Endodermal cell (in vitro differentiated cells): ENCODE measurements at regions not wholly inside any gene's neighbourhood (a gene's known extent, or its start where the extent isn't known, plus 50 kb on each side); places are given as distances from the start of the nearest gene placed in this dataset.

Experiments
- DNase-seq: peaks from one replicate; pipeline ENCODE4 v3.0.0-alpha.2; 2017
- H3K27ac ChIP-seq: 2 replicates; pipeline ENCODE4 v1.5.1; 2013; ENCODE audit warnings: mild to moderate bottlenecking, low read depth, low read length, moderate library complexity
- H3K27me3 ChIP-seq: 2 replicates; pipeline ENCODE4 v1.6.1; 2013; ENCODE audit warnings: mild to moderate bottlenecking, low read length, moderate library complexity; ENCODE audit not compliant: insufficient read depth, control insufficient read depth, poor library complexity, severe bottlenecking
- H3K36me3 ChIP-seq: 2 replicates; pipeline ENCODE4 v1.7.0; 2013; ENCODE audit warnings: mild to moderate bottlenecking, low read length, moderate library complexity; ENCODE audit not compliant: control insufficient read depth, insufficient read depth
- H3K4me1 ChIP-seq: one replicate; pipeline ENCODE4 v1.7.0; 2013; ENCODE audit warnings: low read length; ENCODE audit not compliant: control insufficient read depth, insufficient read depth
- H3K4me3 ChIP-seq: 2 replicates; pipeline ENCODE4 v1.5.1; 2013; ENCODE audit warnings: mild to moderate bottlenecking, low read length, moderate library complexity
- H3K9ac ChIP-seq: 2 replicates; pipeline ENCODE4 v1.6.1; 2013; ENCODE audit warnings: mild to moderate bottlenecking, low read length, moderate library complexity; ENCODE audit not compliant: poor library complexity, severe bottlenecking; ENCODE audit errors: extremely low read depth
- H3K9me3 ChIP-seq: 2 replicates; pipeline ENCODE4 v1.6.1; 2013; ENCODE audit warnings: mild to moderate bottlenecking, low read length, moderate library complexity; ENCODE audit not compliant: control insufficient read depth
- H3K27ac Mint-ChIP-seq: 2 replicates; pipeline ENCODE4 v1.8.0; 2020; ENCODE audit warnings: mixed read lengths
- H3K27me3 Mint-ChIP-seq: 2 replicates; pipeline ENCODE4 v1.8.0; 2021; ENCODE audit warnings: mild to moderate bottlenecking, mixed read lengths; ENCODE audit not compliant: insufficient read depth
- H3K36me3 Mint-ChIP-seq: 2 replicates; pipeline ENCODE4 v1.8.0; 2020; ENCODE audit warnings: low read depth, mixed read lengths
- H3K4me1 Mint-ChIP-seq: 2 replicates; pipeline ENCODE4 v1.8.0; 2020; ENCODE audit warnings: mixed read lengths
- H3K4me3 Mint-ChIP-seq: 2 replicates; pipeline ENCODE4 v1.8.0; 2020; ENCODE audit warnings: mild to moderate bottlenecking, moderate library complexity, mixed read lengths
- H3K9me3 Mint-ChIP-seq: 2 replicates; pipeline ENCODE4 v1.8.0; 2020; ENCODE audit warnings: mild to moderate bottlenecking, mixed read lengths
- CTCF ChIP-seq: fragments of 200-600 bp; sonication (generic); conservative IDR thresholded peaks from 2 replicates; pipeline ENCODE4 v1.5.0; 2021; ENCODE audit warnings: antibody characterized with exemption, mild to moderate bottlenecking
- WGBS, 2 experiments: methylation state at CpG; one replicate each; pipeline versions ENCODE4 v1.1.5 to v1.1.7; 2013; ENCODE audit warnings: missing lambda C conversion rate in 2 of 2, mixed read lengths in 1 of 2; ENCODE audit not compliant: insufficient coverage in 1 of 2, insufficient read length in 1 of 2; 5-methylcytosine and 5-hydroxymethylcytosine counted together

DNA sequence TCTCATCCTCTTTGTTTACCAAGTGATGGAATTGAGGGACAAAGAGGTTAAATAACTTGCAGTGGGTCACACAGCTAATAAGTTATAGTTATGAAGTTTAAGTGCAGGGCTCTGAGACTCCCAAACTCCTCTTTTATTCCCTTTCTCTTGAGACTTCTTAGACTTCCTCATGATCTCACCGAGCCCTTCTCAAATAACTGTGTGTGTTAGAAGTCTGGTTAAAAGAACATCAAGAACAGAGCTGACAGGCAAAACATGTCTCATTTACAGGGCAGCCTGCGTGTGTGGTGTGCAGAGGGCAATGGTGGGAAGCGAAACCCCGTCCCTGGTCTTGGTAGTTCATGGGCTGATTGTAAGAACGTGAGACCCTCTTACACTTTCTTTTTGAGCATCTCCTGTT lies 368.0 kb downstream of the SLC4A3 start:
- Histone ChIP-seq H3K9ac (no peak overlapping the region), H3K27ac (no peak overlapping the region), H3K27me3 (no peaks in the 10 kb centered on the region), H3K9me3 (peaks cover 5% of the 10 kb centered on the region), H3K4me3 (no peak overlapping the region), H3K36me3 (no peaks in the 10 kb centered on the region), H3K4me1 (no peaks in the 10 kb centered on the region)
- no peak overlapping the region for H3K27ac Mint-ChIP-seq
- no peak overlapping the region for H3K4me3 Mint-ChIP-seq
- no peaks in the 10 kb centered on the region for H3K4me1 Mint-ChIP-seq
- WGBS, 2 experiments: 84 to 96% methylated on average over 4 to 5 of the region's 5 CpGs
- peaks cover 2% of the 10 kb centered on the region for H3K27me3 Mint-ChIP-seq
- DNase-seq: no peak
- no peaks in the 10 kb centered on the region for H3K36me3 Mint-ChIP-seq
- no peaks in the 10 kb centered on the region for H3K9me3 Mint-ChIP-seq
- no peak for TF ChIP-seq CTCF

- Histone ChIP-seq H3K4me3 (no peak overlapping the region), H3K9ac (no peak overlapping the region), H3K9me3 (peaks cover 5% of the 10 kb centered on the region), H3K36me3 (no peaks in the 10 kb centered on the region), H3K27ac (no peak overlapping the region), H3K4me1 (no peaks in the 10 kb centered on the region), H3K27me3 (no peaks in the 10 kb centered on the region)
- H3K27me3 Mint-ChIP-seq: peaks cover 2% of the 10 kb centered on the region
- no peak overlapping the region for H3K27ac Mint-ChIP-seq
- no peaks in the 10 kb centered on the region for H3K4me1 Mint-ChIP-seq
- WGBS, 2 experiments: 96 to 100% methylated on average over 1 to 4 of the region's 4 CpGs
- no peak for DNase-seq
- no peaks in the 10 kb centered on the region for H3K9me3 Mint-ChIP-seq
- TF ChIP-seq CTCF: no peak
- H3K36me3 Mint-ChIP-seq: no peaks in the 10 kb centered on the region
- H3K4me3 Mint-ChIP-seq: no peak overlapping the region
These were observed 368.7 kb downstream of the SLC4A3 start for GRCh38 chr2:219995991-219996765.

DNA sequence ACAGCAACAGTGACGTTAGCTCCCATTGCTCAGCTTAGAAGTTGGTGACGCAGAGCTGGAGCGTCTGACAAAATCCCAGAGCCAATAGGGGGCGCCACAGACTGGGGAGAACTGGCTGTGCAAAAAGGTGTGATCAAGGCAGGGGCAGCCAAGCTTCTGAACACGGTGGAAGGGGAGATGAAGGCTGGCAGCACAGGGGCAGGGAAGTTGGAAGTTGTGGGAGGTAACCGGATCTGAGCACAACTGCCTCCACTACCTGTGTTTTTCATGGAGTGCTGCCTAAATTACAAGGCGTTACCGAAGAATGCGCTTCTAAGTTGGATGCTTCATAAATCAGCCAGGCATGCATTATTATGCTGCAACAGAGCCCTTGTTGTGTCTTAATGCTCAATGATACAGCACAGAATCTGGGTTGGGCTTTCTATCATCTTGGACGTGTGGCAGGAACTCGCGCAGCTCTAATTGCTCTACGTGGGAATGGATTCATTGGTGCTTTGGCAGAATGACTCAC lies 370.0 kb downstream of the SLC4A3 start:
- Mint-ChIP-seq H3K9me3 (no peaks in the 10 kb centered on the region), H3K27ac (no peak overlapping the region)
- 82 to 85% methylated on average over 13 of the region's 13 CpGs for WGBS, 2 experiments

More for the DNA sequence above, 370.0 kb downstream of the SLC4A3 start:
- Mint-ChIP-seq H3K4me3 (no peak overlapping the region), H3K36me3 (no peaks in the 10 kb centered on the region), H3K27me3 (no peaks in the 10 kb centered on the region), H3K4me1 (no peaks in the 10 kb centered on the region)
- peak; percentile 92 for DNase-seq
- H3K27me3 ChIP-seq: no peaks in the 10 kb centered on the region
- TF ChIP-seq CTCF: peak; percentile 80
- peaks cover 5% of the 10 kb centered on the region for H3K9me3 ChIP-seq
- H3K9ac ChIP-seq: no peak overlapping the region
- H3K36me3 ChIP-seq: no peaks in the 10 kb centered on the region
- H3K27ac ChIP-seq: no peak overlapping the region
- H3K4me3 ChIP-seq: no peak overlapping the region
- no peaks in the 10 kb centered on the region for H3K4me1 ChIP-seq
